Activated naive CD4-positive, alpha-beta T cell treated with anti-CD3 and anti-CD28 coated beads, Interleukin-2, amount 50 U/mL, for 72 hours (primary cell): ENCODE measurements at regions not wholly inside any gene's neighbourhood (a gene's known extent, or its start where the extent isn't known, plus 50 kb on each side); places are given as distances from the start of the nearest gene placed in this dataset.
"Not testable (repeated sequence)": the region's sequence is repeated elsewhere in the genome, so short reads cannot be mapped to it uniquely, and the experiment has no call there.

Experiments used
- ATAC-seq, 2 donors: fragments of 150-1000 bp; cut with Tn5 transposase; 2 replicates each; pipeline ENCODE4 v1.10.0; 2021; ENCODE audit warnings: mild to moderate bottlenecking in 2 of 2, moderate library complexity in 2 of 2
- DNase-seq, 2 donors: peaks; one replicate each; pipeline ENCODE4 v3.0.0; 2021 to 2022; ENCODE audit warnings: low spot score in 2 of 2
- H3K27ac Mint-ChIP-seq, 2 donors: one replicate each; pipeline ENCODE4 v1.8.0; 2022; ENCODE audit warnings: mild to moderate bottlenecking in 2 of 2, mixed read lengths in 2 of 2
- H3K36me3 Mint-ChIP-seq, 2 donors: one replicate each; pipeline ENCODE4 v1.8.0; 2022; ENCODE audit warnings: mixed read lengths in 2 of 2
- H3K9me3 Mint-ChIP-seq, 2 donors: one replicate each; pipeline ENCODE4 v1.8.0; 2022; ENCODE audit warnings: mixed read lengths in 2 of 2

DNA sequence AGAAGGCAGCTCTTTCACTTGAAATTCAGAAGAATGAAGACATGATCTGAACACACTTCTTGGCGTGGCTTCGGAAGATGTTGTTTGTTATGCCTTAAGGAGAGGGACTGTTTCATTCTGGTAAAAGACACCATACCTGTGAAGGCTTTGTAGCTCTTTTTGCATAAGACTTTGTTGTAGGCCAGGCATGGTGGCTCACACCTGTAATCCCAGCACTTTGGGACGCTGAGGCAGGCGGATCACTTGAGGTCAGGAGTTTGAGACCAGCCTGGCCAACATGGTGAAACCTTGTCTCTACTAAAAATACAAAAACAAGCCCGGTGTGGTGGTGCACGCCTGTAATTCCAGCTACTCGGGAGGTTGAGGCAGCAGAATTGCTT lies 159.3 kb downstream of the ZFP64 start:
- DNase-seq, H3K9me3 Mint-ChIP-seq, H3K36me3 Mint-ChIP-seq, ATAC-seq: not testable (repeated sequence)
- peak overlapping the region in 1 of 2 donors; percentile 42 for H3K27ac Mint-ChIP-seq

DNA sequence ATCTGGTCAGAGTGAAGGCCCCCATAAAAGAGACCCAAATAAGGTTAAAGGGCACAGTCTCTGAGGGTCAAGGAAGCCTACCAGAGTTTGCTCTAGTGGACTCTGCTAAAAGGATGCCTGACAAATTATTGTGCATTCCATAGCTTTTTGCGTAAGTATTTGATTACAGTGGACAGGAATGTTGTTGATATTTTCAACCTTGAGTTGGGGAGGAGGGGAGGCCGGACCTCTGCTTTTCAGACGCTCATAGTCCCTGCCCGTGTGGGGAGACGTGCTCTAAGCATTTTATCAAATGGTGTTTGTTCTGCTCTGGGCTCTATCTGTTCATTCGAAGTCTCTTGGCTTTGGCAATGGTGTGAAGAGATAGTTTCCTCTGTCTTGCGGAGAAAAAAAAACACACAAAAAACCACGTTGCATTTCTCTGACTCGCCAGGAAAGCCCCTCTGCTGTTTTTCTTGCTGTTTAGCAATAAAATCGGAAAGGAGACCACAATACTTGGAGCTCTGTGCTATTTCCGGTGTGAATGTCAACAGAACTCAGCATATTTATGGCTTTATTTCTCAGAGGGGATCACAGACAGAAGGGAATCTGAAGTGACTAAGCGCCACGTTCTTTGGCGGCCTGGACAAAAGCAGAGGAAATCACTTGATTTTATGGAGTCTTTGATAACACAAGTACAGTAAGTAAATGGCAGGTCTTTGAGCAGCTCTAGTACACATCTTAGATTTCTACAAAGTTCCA lies 159.8 kb downstream of the ZFP64 start:
- peak; percentile 28 to 67 for ATAC-seq
- DNase-seq: no peak
- Mint-ChIP-seq H3K27ac (peak overlapping the region; percentile 23 to 42), H3K36me3 (no peaks in the 10 kb centered on the region), H3K9me3 (no peaks in the 10 kb centered on the region)

DNA sequence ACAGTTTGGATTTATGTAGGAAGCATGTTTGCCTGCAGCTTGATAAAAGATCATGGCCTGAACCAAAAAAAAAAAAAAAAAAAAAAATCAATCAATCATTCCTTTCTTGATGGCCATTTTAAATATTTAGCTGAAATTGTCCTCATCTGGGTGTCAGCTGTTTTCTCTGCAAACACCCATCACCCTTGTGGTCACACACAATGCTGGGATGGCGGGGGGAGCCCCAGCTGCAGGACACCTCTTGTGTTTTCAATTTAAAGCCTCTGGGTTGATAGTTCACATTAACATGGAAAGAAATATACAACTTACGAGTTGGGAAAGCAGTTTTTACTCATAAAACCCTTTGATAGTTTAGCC lies 160.4 kb downstream of the ZFP64 start:
- ATAC-seq (no peak), DNase-seq (no peak)
- no peaks in the 10 kb centered on the region for H3K9me3 Mint-ChIP-seq
- no peak overlapping the region for H3K27ac Mint-ChIP-seq
- H3K36me3 Mint-ChIP-seq: no peaks in the 10 kb centered on the region

DNA sequence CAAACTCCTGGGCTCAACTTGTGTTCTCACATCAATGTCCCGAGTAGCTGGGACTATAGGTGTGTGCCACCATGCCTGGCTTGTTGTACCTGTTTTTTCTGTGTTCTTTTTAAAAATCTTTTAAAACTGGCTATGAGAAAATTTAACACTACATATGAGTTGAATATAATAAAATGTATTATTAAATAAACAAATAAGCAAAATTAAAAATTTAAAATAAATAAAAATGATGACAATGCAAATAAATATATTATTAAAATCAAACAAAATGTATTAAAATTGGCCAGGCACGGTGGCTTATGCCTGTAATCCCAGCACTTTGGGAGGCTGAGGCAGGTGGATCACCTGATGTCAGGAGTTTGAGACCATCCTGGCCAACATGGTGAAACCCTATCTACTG lies 162.4 kb downstream of the ZFP64 start:
- DNase-seq, ATAC-seq, H3K9me3 Mint-ChIP-seq, H3K27ac Mint-ChIP-seq, H3K36me3 Mint-ChIP-seq: not testable (repeated sequence)

DNA sequence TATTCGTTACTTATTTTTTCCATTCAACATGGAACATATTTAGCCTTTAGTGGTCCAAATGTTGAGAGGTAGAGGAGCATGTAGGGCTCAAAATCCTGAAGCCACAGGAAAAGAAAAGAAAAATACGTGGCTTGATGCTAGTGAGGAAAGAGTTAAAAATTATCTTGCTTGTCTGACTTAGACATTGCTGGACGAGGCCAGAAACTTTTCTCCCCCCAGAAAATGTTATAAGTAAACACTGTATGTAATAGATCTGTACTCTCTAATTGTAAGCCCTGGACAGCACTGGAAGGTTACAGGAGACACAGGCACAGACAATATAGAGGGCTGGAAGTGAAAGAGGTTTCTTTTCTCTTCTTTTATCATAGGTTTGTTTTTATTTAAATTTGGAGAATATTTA lies 165.6 kb downstream of the ZFP64 start:
- DNase-seq (no peak), ATAC-seq (no peak)
- H3K9me3 Mint-ChIP-seq: no peaks in the 10 kb centered on the region
- no peaks in the 10 kb centered on the region for H3K36me3 Mint-ChIP-seq
- H3K27ac Mint-ChIP-seq: no peak overlapping the region

DNA sequence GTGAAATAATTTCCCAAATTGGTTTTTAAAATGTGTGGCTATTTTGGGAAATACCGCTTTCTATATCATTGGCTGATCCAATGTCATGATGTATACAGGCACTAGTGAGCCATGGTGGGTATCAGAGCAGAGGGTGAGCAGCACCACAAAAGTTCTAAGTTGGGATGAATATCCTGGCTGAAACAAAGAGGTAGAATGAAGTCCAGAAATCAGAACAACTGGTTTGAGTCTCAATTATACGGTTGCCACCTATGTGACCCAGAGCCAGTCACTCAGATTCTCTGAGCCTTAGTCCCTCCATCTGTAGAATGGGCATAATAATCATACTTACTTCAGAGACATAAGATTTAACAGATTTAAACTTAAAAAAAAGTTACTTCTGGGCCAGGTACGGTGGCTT lies 172.3 kb downstream of the ZFP64 start:
- Mint-ChIP-seq H3K36me3 (no peaks in the 10 kb centered on the region), H3K27ac (no peak overlapping the region), H3K9me3 (no peaks in the 10 kb centered on the region)
- DNase-seq (no peak), ATAC-seq (no peak)

DNA sequence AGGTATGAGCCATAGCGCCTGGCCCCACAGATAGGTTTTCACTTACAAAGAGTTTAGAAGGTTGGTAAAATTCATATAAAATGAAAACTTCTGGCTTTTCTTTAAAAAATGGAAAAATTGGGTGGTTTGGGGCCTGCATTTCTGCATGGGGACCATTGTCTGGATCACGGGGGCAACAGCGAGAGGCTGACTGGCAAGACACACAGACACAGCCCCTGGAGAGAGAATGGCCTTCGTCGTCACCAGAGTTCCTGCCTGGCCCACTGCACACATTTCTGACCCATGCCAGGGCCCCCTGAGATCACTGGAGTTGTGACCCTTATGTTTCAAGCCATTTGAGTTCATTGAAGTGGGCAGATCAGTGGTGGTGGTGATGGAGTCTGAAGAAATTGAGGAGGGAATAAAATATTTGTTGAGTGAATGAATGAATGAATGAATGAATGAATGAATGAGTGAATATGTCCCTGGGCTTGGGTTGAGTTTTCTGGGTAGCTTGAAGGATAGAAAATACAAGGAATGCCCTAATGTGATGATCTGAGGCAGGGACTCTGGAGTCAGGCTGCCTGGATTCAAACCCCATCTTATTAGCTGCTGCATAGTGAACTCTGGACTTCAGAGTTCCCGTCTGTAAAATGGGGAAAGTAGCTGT lies 173.8 kb downstream of the ZFP64 start:
- ATAC-seq: no peak
- Mint-ChIP-seq H3K9me3 (peaks cover 0 to 4% of the 10 kb centered on the region in 2 donors), H3K27ac (no peak overlapping the region), H3K36me3 (no peaks in the 10 kb centered on the region)
- DNase-seq: no peak

DNA sequence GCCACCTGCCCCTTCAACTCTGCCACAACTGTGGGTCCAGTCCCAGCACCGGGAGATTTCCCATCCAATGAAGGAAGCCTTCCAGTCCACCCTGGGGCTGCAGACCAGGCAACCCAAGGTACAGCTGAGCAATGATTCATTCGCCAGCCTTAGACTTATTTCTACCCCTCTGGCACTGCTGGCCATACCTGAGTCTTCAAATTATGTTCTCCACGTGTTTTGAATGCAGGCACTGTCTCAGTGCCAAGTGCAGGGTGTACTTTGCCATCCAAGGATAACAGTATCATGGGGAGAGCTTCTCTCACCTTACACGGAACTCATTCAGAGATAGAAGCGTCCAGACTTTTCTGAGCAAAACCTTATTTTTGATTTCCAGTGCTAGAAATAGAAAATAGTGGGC lies 175.6 kb downstream of the ZFP64 start:
- Mint-ChIP-seq H3K36me3 (peaks cover 0 to 6% of the 10 kb centered on the region in 2 donors), H3K27ac (no peak overlapping the region), H3K9me3 (peaks cover 0 to 7% of the 10 kb centered on the region in 2 donors)
- no peak for DNase-seq
- ATAC-seq: no peak

DNA sequence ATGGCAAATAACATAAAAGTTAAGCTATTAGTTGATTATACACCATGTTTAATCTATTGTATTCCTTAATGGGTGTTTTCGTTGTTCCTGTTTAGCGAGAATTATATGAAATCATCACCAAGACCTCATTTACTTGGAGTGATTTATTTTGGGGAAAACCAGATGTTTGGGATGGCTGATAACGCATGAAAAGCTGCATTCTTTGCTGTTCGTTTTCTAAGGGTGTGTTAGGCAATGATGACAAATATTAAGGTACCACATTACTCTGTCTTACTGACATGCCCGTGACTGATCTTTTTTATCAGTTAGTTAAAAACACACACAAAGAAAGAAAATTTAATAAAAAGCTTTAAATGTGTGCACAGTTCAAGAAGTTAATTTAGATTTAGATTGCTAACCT lies 176.4 kb downstream of the ZFP64 start:
- no peak for DNase-seq
- Mint-ChIP-seq H3K36me3 (peaks cover 5 to 9% of the 10 kb centered on the region in 2 donors), H3K27ac (no peak overlapping the region), H3K9me3 (peaks cover 8 to 16% of the 10 kb centered on the region in 2 donors)
- ATAC-seq: no peak

DNA sequence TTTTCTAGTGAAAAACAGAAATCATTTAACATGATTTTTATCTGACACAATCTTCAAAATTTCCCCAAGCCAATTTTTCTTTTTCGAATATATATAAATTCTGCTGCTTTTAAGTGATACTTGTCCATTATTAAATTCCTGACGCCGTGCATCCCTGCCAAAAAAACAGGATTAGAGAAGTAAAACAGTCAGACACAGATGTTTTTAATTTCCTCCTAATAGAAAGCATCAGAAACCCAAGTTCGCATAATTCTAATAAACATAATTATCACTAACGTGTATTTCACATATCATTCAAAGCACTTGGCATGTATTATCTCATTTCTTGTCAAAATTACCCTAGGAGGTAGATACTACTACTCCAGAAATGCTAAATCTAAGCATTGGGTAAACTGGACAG lies 179.5 kb downstream of the ZFP64 start:
- DNase-seq (no peak), ATAC-seq (no peak)
- H3K27ac Mint-ChIP-seq: no peak overlapping the region
- peaks cover 9 to 17% of the 10 kb centered on the region in 2 donors for H3K9me3 Mint-ChIP-seq
- H3K36me3 Mint-ChIP-seq: peaks cover 6 to 10% of the 10 kb centered on the region in 2 donors

DNA sequence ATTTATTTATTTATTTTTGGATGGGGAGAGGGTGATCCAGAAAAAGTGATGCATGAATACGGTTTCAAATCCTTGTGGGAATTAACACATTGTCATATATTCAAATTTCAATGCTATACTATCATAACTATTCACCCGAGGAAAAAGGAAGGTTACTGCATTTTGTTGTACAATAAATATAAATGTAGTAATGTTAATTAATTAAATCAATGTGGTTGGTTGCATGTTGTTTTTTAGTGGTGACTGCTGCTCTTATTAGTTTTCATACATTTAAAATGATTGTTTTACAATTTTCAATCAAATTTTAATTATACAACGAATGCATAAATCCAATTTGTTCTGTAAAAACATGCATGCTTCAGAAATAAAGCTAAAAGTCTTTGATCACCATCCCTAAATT lies 180.5 kb downstream of the ZFP64 start:
- Mint-ChIP-seq H3K36me3 (peaks cover 6 to 10% of the 10 kb centered on the region in 2 donors), H3K27ac (no peak overlapping the region), H3K9me3 (peaks cover 9 to 17% of the 10 kb centered on the region in 2 donors)
- DNase-seq: no peak
- no peak for ATAC-seq

DNA sequence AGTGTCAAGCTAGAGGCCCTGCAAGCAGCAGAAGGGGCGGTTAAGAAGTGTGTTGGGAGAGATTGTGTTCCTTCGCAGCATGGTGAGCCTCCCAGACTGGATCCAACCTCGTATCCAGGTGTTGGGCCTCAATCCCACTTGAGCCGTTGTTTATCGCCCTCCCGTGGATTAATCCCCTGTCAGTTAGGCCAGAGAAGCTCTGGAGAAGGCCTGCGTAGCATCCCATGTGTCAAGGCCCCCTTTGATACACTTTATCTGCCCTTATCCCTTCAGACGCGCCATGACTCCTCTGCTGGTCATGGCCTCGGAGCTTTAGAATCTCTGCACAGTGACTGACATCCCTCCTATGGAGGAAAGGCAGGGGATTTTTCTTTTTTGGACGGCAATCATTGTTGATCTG lies 181.0 kb downstream of the ZFP64 start:
- H3K36me3 Mint-ChIP-seq: peaks cover 6 to 10% of the 10 kb centered on the region in 2 donors
- H3K27ac Mint-ChIP-seq: no peak overlapping the region
- peaks cover 9 to 17% of the 10 kb centered on the region in 2 donors for H3K9me3 Mint-ChIP-seq
- no peak for DNase-seq
- ATAC-seq: no peak

DNA sequence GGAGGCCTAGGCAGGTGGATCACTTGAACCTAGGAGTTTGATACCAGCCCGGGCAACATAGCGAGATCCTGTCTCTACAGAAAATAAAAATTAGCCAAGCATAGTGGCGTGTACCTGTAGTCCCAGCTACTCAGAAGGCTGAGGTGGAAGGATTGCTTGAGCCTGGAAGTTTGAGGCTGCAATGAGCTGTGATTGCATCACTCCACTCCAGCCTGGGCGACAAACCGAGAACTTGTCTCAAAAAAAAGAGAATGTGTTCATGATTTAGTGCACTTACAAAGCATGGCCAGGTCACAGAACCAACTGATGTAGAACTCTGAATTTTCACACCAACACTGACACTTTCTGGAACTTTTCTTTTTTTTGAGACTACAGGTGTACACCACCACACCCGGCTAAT lies 182.7 kb downstream of the ZFP64 start:
- H3K9me3 Mint-ChIP-seq: peaks cover 9 to 17% of the 10 kb centered on the region in 2 donors
- no peak for DNase-seq
- ATAC-seq: no peak
- no peak overlapping the region for H3K27ac Mint-ChIP-seq
- peaks cover 6 to 10% of the 10 kb centered on the region in 2 donors for H3K36me3 Mint-ChIP-seq

DNA sequence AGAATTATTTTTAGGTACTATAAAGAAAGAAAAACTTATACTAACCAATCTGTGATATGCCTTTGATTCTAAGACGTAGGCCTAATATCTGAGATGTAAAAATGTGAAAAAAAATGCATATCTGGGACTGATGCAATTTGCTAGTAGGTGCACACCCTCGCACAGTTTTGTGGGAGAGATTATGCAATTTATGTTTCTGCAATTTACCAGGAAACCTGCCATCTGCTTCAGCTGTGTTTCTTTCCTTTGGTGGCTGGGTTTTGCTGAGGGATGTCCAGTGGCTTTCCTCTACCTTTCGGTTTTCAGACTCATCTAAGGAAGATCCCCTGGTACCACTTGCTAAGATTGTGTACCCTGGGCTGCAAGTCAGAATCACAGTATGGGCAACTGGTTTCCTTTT lies 186.9 kb downstream of the ZFP64 start:
- no peaks in the 10 kb centered on the region for H3K9me3 Mint-ChIP-seq
- DNase-seq: no peak
- H3K36me3 Mint-ChIP-seq: no peaks in the 10 kb centered on the region
- no peak overlapping the region for H3K27ac Mint-ChIP-seq
- no peak for ATAC-seq

DNA sequence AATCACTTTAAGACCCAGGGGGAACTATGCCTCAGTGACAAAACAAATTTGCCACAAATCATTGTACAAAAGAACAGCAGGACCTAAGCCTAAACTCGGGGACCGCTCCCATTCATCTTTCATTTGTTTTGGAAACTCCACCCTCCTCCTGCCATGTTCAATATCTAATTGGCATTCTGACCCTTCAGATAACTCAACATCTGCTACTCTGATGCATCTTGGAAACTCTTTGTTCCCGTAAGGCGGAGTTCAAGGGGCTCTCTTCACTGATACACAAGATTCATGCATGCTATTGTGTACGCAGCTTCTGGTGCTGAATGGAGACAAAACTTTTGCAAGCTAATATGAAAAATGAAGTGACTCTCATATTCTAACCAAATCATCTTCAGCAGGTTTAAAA lies 187.6 kb downstream of the ZFP64 start:
- H3K36me3 Mint-ChIP-seq: no peaks in the 10 kb centered on the region
- DNase-seq (no peak), ATAC-seq (no peak)
- no peaks in the 10 kb centered on the region for H3K9me3 Mint-ChIP-seq
- H3K27ac Mint-ChIP-seq: no peak overlapping the region

DNA sequence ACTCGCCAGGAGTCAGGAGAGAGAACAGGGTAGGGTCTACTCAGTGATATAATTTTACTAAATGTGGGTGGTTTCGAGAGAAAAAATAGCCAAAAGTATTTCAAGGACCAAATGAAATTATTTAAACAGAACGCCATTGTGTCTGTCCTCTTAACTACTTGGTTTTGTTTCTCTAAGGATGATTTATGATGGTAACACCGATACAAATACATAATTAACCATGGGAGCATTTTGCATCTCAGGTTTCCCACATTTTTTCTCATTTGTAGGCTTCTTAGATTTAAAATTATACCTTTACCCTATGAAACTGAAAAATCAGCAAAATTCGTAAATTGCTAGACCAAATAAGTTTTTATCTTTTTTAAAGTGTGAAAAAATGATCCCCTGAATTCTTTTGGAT lies 188.2 kb downstream of the ZFP64 start:
- H3K27ac Mint-ChIP-seq: no peak overlapping the region
- no peak for DNase-seq
- ATAC-seq: no peak
- H3K9me3 Mint-ChIP-seq: no peaks in the 10 kb centered on the region
- H3K36me3 Mint-ChIP-seq: no peaks in the 10 kb centered on the region

DNA sequence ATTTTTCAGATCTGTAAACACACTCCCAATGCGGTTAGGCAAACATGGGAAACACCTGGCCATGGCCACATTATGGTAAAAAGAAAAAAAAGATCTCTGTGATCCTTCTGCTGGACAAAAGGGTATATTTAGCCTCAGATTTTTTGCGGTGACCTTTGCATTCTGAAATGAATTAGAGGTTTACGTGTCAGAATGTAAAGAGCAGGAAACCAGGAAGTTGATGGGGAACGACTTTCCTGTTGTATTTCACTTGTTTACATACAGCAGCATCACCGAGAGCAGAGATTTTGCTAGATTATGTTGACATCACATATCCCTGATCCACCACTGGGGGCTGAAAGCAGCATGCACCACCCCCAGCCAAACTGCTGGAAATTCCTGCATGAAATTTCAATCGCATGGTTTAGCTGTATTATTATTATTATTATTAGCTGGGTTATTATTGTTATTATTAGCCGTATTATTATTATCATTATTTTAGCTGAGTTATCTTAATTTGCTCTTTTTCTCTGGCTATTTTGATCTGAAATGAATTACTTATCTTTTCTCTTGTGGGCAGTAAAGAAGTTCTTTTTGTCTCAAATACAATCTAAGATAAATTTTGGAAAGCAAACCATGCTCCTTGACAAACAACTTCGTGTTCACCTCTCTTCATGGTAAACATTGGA lies 189.4 kb downstream of the ZFP64 start:
- Mint-ChIP-seq H3K27ac (no peak overlapping the region), H3K36me3 (no peaks in the 10 kb centered on the region), H3K9me3 (no peaks in the 10 kb centered on the region)
- ATAC-seq (no peak), DNase-seq (no peak)
